ENCODE measurements at regions not wholly inside any gene's neighbourhood (a gene's known extent, or its start where the extent isn't known, plus 50 kb on each side); places are given as distances from the start of the nearest gene placed in this dataset.

- Histone ChIP-seq H3K4me3 (ENCODE audit: low read length) (no peak overlapping the region), H3K36me3 (ENCODE audit: low read depth, low read length) (no peaks in the 10 kb centered on the region), H3K4me1 (ENCODE audit: insufficient read depth, low read length) (no peaks in the 10 kb centered on the region), H3K9ac (ENCODE audit: low read length) (no peak overlapping the region), H3K27ac (ENCODE audit: low read length) (no peak overlapping the region), H4K20me1 (ENCODE audit: low read length) (no peaks in the 10 kb centered on the region), H3K27me3 (ENCODE audit: low read length) (no peaks in the 10 kb centered on the region; the same call in 1 of the 2 replicates), H3K79me2 (ENCODE audit: low read length) (no peaks in the 10 kb centered on the region), H3K9me3 (ENCODE audit: low read length) (no peaks in the 10 kb centered on the region), H2AFZ (ENCODE audit: low read length) (no peak overlapping the region), H3K9me2 (replicated peaks; ENCODE audit: low read length) (no peaks in the 10 kb centered on the region), H3K4me2 (ENCODE audit: low read length) (no peak overlapping the region), H3F3A (ENCODE audit: low read length, unreplicated experiment) (no peaks in the 10 kb centered on the region)
- ATAC-seq (no peak), DNase-seq (no peak)
- BruUV-seq (replicated peaks): no TSS peak
- ChIA-PET CTCF (no interaction called here), POLR2A (ENCODE audit: unreplicated experiment) (no interaction called here)
- intact Hi-C loops (cut with micrococcal nuclease): no loop called here
- TF ChIP-seq EZH2phosphoT487 (IDR thresholded peaks at IDR 0.05; ENCODE audit: borderline replicate concordance, low read length) (no peak), EZH2 (IDR thresholded peaks at IDR 0.05; ENCODE audit: low read length, unreplicated experiment) (no peak), CTCF (conservative IDR thresholded peaks at IDR 0.05; ENCODE audit: low read depth, low read length) (no peak)
Observed at GRCh38 chrX:865422-865821, 234.8 kb downstream of the SHOX start.

- Histone ChIP-seq H3K4me2 (ENCODE audit: low read length) (no peak overlapping the region), H2AFZ (ENCODE audit: low read length) (no peak overlapping the region), H3K36me3 (ENCODE audit: low read depth, low read length) (no peaks in the 10 kb centered on the region), H3F3A (ENCODE audit: low read length, unreplicated experiment) (no peaks in the 10 kb centered on the region), H3K79me2 (ENCODE audit: low read length) (no peaks in the 10 kb centered on the region), H3K4me1 (ENCODE audit: insufficient read depth, low read length) (no peaks in the 10 kb centered on the region), H3K27ac (ENCODE audit: low read length) (no peak overlapping the region), H3K9me2 (replicated peaks; ENCODE audit: low read length) (no peaks in the 10 kb centered on the region), H3K27me3 (ENCODE audit: low read length) (peaks cover 11% of the 10 kb centered on the region; the same call in 1 of the 2 replicates), H3K9me3 (ENCODE audit: low read length) (no peaks in the 10 kb centered on the region), H3K9ac (ENCODE audit: low read length) (no peak overlapping the region), H3K4me3 (ENCODE audit: low read length) (no peak overlapping the region), H4K20me1 (ENCODE audit: low read length) (no peaks in the 10 kb centered on the region)
- ATAC-seq: no peak
- intact Hi-C loops (cut with micrococcal nuclease): no loop called here
- POLR2A ChIA-PET (ENCODE audit: unreplicated experiment): no interaction called here
- DNase-seq: no peak
- BruUV-seq (replicated peaks): no TSS peak
- TF ChIP-seq EZH2phosphoT487 (IDR thresholded peaks at IDR 0.05; ENCODE audit: borderline replicate concordance, low read length): no peak
- TF ChIP-seq CTCF (conservative IDR thresholded peaks at IDR 0.05; ENCODE audit: low read depth, low read length): no peak
- TF ChIP-seq EZH2 (IDR thresholded peaks at IDR 0.05; ENCODE audit: low read length, unreplicated experiment): no peak
- CTCF ChIA-PET: no interaction called here
Observed at GRCh38 chrX:861921-862320, 231.3 kb downstream of the SHOX start.

GRCh38 chrX:861340-861890, 230.8 kb downstream of the SHOX start:
- Histone ChIP-seq H3K9ac (ENCODE audit: low read length) (no peak overlapping the region), H3K4me2 (ENCODE audit: low read length) (no peak overlapping the region), H3K36me3 (ENCODE audit: low read depth, low read length) (no peaks in the 10 kb centered on the region), H3F3A (ENCODE audit: low read length, unreplicated experiment) (no peaks in the 10 kb centered on the region), H3K4me3 (ENCODE audit: low read length) (no peak overlapping the region), H3K9me3 (ENCODE audit: low read length) (no peaks in the 10 kb centered on the region), H3K79me2 (ENCODE audit: low read length) (no peaks in the 10 kb centered on the region), H3K27ac (ENCODE audit: low read length) (no peak overlapping the region), H4K20me1 (ENCODE audit: low read length) (no peaks in the 10 kb centered on the region), H3K9me2 (replicated peaks; ENCODE audit: low read length) (no peaks in the 10 kb centered on the region), H3K27me3 (ENCODE audit: low read length) (peaks cover 11% of the 10 kb centered on the region; the same call in 1 of the 2 replicates), H3K4me1 (ENCODE audit: insufficient read depth, low read length) (no peaks in the 10 kb centered on the region), H2AFZ (ENCODE audit: low read length) (no peak overlapping the region)
- no peak for ATAC-seq
- intact Hi-C loops (cut with micrococcal nuclease): no loop called here
- ChIA-PET POLR2A (ENCODE audit: unreplicated experiment) (no interaction called here), CTCF (no interaction called here)
- no TSS peak for BruUV-seq (replicated peaks)
- TF ChIP-seq EZH2phosphoT487 (IDR thresholded peaks at IDR 0.05; ENCODE audit: borderline replicate concordance, low read length) (no peak), CTCF (conservative IDR thresholded peaks at IDR 0.05; ENCODE audit: low read depth, low read length) (no peak)
- DNase-seq: no peak

All from PC-3 (cell line).